IMR-90 (cell line): ENCODE measurements at regions not wholly inside any gene's neighbourhood (a gene's known extent, or its start where the extent isn't known, plus 50 kb on each side); places are given as distances from the start of the nearest gene placed in this dataset.

Experiments
- ATAC-seq: fragments of 200-7000 bp; cut with Tn5 transposase; 2 replicates; pipeline ENCODE4 v1.9.1; 2020; ENCODE audit warnings: low read depth, mild to moderate bottlenecking, moderate library complexity
- BruUV-seq: library from RNA; stranded (reverse); fragments of 400-500 nt; replicated peaks from 2 replicates; lab custom pipeline; 2021; lab: Mats Ljungman, UMichigan
- CTCF ChIA-PET: fragments of 300-600 bp; formaldehyde crosslinking; extraction: SDS; loops from one replicate; lab custom pipeline; 2021; ENCODE audit warnings: antibody characterized with exemption; lab: Yijun Ruan, JAX
- POLR2A ChIA-PET: fragments of 300-600 bp; sonication (Branson Sonifier 250); formaldehyde crosslinking; loops from one replicate; lab custom pipeline; 2022; ENCODE audit warnings: antibody characterized with exemption; ENCODE audit not compliant: unreplicated experiment; lab: Charles Lee
- DNase-seq: peaks from one replicate; pipeline ENCODE4 v3.0.0; 2013
- H2AFZ ChIP-seq: replicated peaks from 2 replicates; pipeline ENCODE3; 2013; ENCODE audit warnings: low read length, mild to moderate bottlenecking; ENCODE audit not compliant: poor library complexity
- H2AK5ac ChIP-seq: 2 replicates; pipeline ENCODE4 v1.6.1; 2013; ENCODE audit warnings: low read depth, low read length, inconsistent platforms
- H2AK9ac ChIP-seq: replicated peaks from 2 replicates; pipeline ENCODE3; 2013; ENCODE audit warnings: mild to moderate bottlenecking, low read depth, low read length, moderate library complexity; ENCODE audit not compliant: poor library complexity
- H2BK120ac ChIP-seq: 2 replicates; pipeline ENCODE4 v1.6.1; 2013; ENCODE audit warnings: low read depth, low read length, inconsistent platforms
- H2BK15ac ChIP-seq: 3 replicates; pipeline ENCODE4 v1.6.1; 2013; ENCODE audit warnings: low read depth, low read length, inconsistent platforms
- H2BK20ac ChIP-seq: 2 replicates; pipeline ENCODE4 v1.6.1; 2013; ENCODE audit warnings: low read depth, mild to moderate bottlenecking, inconsistent platforms, low read length, moderate library complexity
- H2BK5ac ChIP-seq: 2 replicates; pipeline ENCODE4 v1.6.1; 2013; ENCODE audit warnings: mild to moderate bottlenecking, low read depth, low read length, inconsistent platforms; ENCODE audit not compliant: poor library complexity, severe bottlenecking
- H3K14ac ChIP-seq: replicated peaks from 2 replicates; pipeline ENCODE4 v1.6.1; 2013; ENCODE audit warnings: low read depth, low read length, inconsistent platforms
- H3K18ac ChIP-seq: 2 replicates; pipeline ENCODE4 v1.6.1; 2013; ENCODE audit warnings: low read depth, low read length, control low read depth
- H3K23ac ChIP-seq: 2 replicates; pipeline ENCODE4 v1.6.1; 2013; ENCODE audit warnings: low read depth, low read length, inconsistent platforms
- H3K27ac ChIP-seq: 2 replicates; pipeline ENCODE4 v1.5.1; 2013; ENCODE audit warnings: mild to moderate bottlenecking, control low read depth, low read length; ENCODE audit not compliant: insufficient read depth
- H3K27me3 ChIP-seq: 2 replicates; pipeline ENCODE4 v1.6.1; 2013; ENCODE audit warnings: low read length; ENCODE audit not compliant: control insufficient read depth, insufficient read depth
- H3K36me3 ChIP-seq: 2 replicates; pipeline ENCODE4 v1.6.1; 2013; ENCODE audit warnings: low read length, mixed read lengths; ENCODE audit not compliant: control insufficient read depth, insufficient read depth
- H3K4ac ChIP-seq: 2 replicates; pipeline ENCODE4 v1.6.1; 2013; ENCODE audit warnings: low read depth, low read length, inconsistent platforms
- H3K4me1 ChIP-seq: 2 replicates; pipeline ENCODE4 v1.6.1; 2013; ENCODE audit warnings: low read length, mixed read lengths; ENCODE audit not compliant: control insufficient read depth, insufficient read depth
- H3K4me2 ChIP-seq: 2 replicates; pipeline ENCODE4 v1.6.1; 2013; ENCODE audit warnings: low read depth, mild to moderate bottlenecking, control low read depth, low read length, moderate library complexity
- H3K4me3 ChIP-seq: 2 replicates; pipeline ENCODE4 v1.5.1; 2013; ENCODE audit warnings: low read depth, mild to moderate bottlenecking, control low read depth, low read length, moderate library complexity; ENCODE audit not compliant: insufficient read depth
- H3K56ac ChIP-seq: 2 replicates; pipeline ENCODE4 v1.6.1; 2013; ENCODE audit warnings: low read length, inconsistent platforms; ENCODE audit not compliant: insufficient read depth; ENCODE audit errors: extremely low read depth
- H3K79me1 ChIP-seq, 2 experiments: 2 replicates each; pipeline ENCODE4 v1.6.1; 2013; ENCODE audit warnings: low read length in 2 of 2, inconsistent platforms in 1 of 2, low read depth in 1 of 2
- H3K9ac ChIP-seq: 2 replicates; pipeline ENCODE4 v1.6.1; 2013; ENCODE audit warnings: low read depth, low read length, control low read depth
- H3K9me1 ChIP-seq: 2 replicates; pipeline ENCODE4 v1.6.1; 2013; ENCODE audit warnings: low read length, inconsistent platforms; ENCODE audit not compliant: insufficient read depth
- H3K9me3 ChIP-seq: 2 replicates; pipeline ENCODE4 v1.6.1; 2013; ENCODE audit warnings: low read length; ENCODE audit not compliant: control insufficient read depth, insufficient read depth
- H4K20me1 ChIP-seq: 2 replicates; pipeline ENCODE4 v1.6.1; 2013; ENCODE audit warnings: low read length, inconsistent platforms; ENCODE audit not compliant: insufficient read depth
- H4K5ac ChIP-seq: 2 replicates; pipeline ENCODE4 v1.6.1; 2013; ENCODE audit warnings: mild to moderate bottlenecking, low read depth, low read length, control low read depth
- H4K8ac ChIP-seq, 2 experiments: 2 replicates each; pipeline ENCODE4 v1.6.1; 2013; ENCODE audit warnings: low read depth in 2 of 2, low read length in 2 of 2, control low read depth in 1 of 2, inconsistent platforms in 1 of 2
- H4K91ac ChIP-seq: 2 replicates; pipeline ENCODE4 v1.6.1; 2013; ENCODE audit warnings: low read depth, low read length, inconsistent platforms; ENCODE audit not compliant: insufficient read depth
- MAZ ChIP-seq: IDR thresholded peaks from 2 replicates; pipeline ENCODE4 v1.6.1; 2012; ENCODE audit warnings: low read depth, mild to moderate bottlenecking, low read length, improper control_type of control experiment, moderate library complexity, borderline replicate concordance
- RAD21 ChIP-seq: IDR thresholded peaks from 2 replicates; pipeline ENCODE4 v1.6.1; 2012; ENCODE audit warnings: low read length, improper control_type of control experiment
- WGBS, 2 experiments: methylation state at CpG; one replicate each; pipeline versions ENCODE4 v1.1.5 to v1.1.7; 2013; ENCODE audit warnings: missing lambda C conversion rate in 2 of 2; ENCODE audit not compliant: insufficient read length in 1 of 2; ENCODE audit errors: extremely low coverage in 2 of 2; 5-methylcytosine and 5-hydroxymethylcytosine counted together
- dilution Hi-C: fragments of 300-500 bp; cut with HindIII; formaldehyde crosslinking; loops from one replicate; pipeline ENCODE4 v1.14.3; 2018; ENCODE audit warnings: low sequenced_read_pairs; ENCODE audit not compliant: unreplicated experiment
- in situ Hi-C: fragments of 300-500 bp; cut with MboI; formaldehyde crosslinking; loops from 3 replicates; pipeline ENCODE4 v1.14.3; 2019; ENCODE audit warnings: low sequenced_read_pairs, inconsistent platforms, mixed read lengths
- intact Hi-C: fragments of 100-400 bp; cut with micrococcal nuclease; formaldehyde crosslinking; loops from 2 replicates; pipeline ENCODE4 v1.10.0; 2022

DNA sequence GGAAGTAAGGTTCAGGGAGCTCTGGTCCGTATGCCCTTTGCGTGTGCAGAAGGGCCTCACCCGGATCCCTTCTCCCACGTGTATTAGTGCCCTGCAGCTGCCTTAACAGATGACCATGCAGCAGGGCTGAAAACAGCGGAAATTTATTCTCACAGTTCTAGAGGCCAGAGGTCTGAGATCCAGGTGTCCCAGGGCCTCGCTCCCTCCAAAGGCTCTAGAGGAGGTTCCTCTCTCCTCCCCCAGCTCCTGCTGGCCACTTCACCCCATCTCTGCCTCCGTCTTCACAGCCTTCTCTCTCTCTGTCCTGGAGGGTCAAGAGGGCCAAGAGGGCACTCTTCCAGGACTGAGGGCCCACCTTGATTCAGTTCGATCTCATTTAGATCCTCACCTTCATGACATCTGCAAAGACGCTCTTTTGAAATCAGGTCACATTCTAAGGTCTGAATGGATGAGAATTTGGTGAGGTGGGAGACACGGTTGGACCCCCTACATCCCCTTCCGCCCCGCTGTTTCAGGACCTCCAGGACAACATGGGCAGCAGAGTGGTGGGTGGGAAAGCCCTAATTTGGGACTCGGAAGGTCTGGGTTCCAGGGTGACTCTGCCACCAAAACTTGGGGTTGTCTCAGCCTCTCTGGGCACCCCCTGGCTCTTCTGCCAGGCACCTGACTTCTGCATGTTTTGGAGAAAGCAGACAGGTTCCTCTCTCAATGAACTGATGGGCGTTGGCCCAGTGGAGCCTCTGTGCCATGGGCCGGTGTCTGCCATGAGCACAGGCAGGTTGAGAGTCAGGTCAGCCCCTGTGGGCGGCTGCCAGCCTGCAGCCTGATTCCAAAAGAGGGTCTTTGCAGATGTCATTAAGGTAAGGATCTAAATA, 361.2 kb downstream of the SEC14L1 start (continued):
- TF ChIP-seq MAZ, result no peak

DNA sequence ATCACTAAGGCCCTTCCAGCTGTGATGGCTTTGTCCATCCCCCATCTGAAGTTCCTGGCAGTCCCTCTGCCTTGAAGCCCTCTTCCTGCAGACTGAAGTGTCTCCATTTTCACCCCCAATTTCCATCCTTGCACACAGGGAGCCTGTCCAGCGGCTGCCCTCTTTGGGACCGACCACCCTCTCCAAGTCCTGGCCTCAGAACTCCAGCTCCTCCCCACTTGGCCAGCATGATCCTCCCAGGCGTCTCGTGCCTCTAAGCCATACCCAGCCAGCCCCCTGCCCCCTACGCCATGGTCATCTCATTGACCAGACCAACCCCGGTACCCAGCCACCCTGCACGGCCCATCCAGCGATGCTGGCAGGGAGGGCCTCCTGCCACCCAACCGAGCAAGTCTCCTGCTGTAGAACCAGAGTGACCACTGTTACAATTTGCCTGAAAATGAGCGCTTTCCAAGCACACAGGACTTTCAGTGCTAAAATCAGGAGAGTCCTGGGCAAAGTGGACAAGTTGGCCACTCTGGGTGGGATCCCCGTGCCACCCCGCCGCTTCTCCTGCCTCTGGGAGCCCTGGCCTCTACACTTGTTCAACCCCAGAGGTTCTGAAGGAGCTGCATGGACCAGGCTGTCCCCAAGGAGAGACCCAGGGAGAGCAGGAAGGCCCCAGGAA, 362.0 kb downstream of the SEC14L1 start:
- Histone ChIP-seq H2BK20ac (no peak overlapping the region), H3K14ac (no peak overlapping the region), H3K79me1 (peaks cover 0 to 8% of the 10 kb centered on the region in 2 experiments; a peak in 1 of 4 replicates), H3K4me2 (no peak overlapping the region), H3K9me3 (no peaks in the 10 kb centered on the region), H2AFZ (no peak overlapping the region), H3K4ac (no peak overlapping the region), H3K36me3 (peaks cover 33% of the 10 kb centered on the region), H3K9ac (no peak overlapping the region), H2BK120ac (no peak overlapping the region), H2AK5ac (no peak overlapping the region), H3K18ac (no peak overlapping the region), H3K4me3 (no peak overlapping the region), H3K9me1 (0 out of 2 replicates have a peak, but pooled peaks cover 5% of the 10 kb centered on the region), H3K4me1 (no peaks in the 10 kb centered on the region), H3K27ac (no peak overlapping the region), H4K8ac (no peak overlapping the region), H4K91ac (no peak overlapping the region), H4K20me1 (peaks cover 8% of the 10 kb centered on the region; the same call in 1 of the 2 replicates), H4K5ac (no peak overlapping the region), H2BK15ac (no peak overlapping the region), H3K56ac (no peak overlapping the region), H2BK5ac (no peak overlapping the region), H3K27me3 (no peaks in the 10 kb centered on the region), H3K23ac (no peak overlapping the region), H2AK9ac (no peak overlapping the region)
- in situ Hi-C loops, result no loop called here
- POLR2A ChIA-PET, result no interaction called here
- ATAC-seq (no peak), DNase-seq (no peak)
- CTCF ChIA-PET, result no interaction called here
- TF ChIP-seq RAD21, result no peak
- dilution Hi-C loops, result no loop called here
- intact Hi-C loops, result no loop called here
- WGBS, 2 experiments, result 79% methylated on average over 8 of the region's 13 CpGs; no CpG with 5 or more reads in 1 of the 2 experiments
- no TSS peak for BruUV-seq
